ENCODE measurements at regions not wholly inside any gene's neighbourhood (a gene's known extent, or its start where the extent isn't known, plus 50 kb on each side); places are given as distances from the start of the nearest gene placed in this dataset.
A peak's percentile ranks its signal among the peaks of the same experiment; 100 is the strongest.

GRCh38 chr3:61311044-61311443 lies 59.8 kb upstream of the FHIT start:
- no peak for DNase-seq

GRCh38 chr3:61315871-61316270 lies 64.6 kb upstream of the FHIT start:
- no peak for DNase-seq

- no peak for DNase-seq
These were observed 71.8 kb upstream of the FHIT start for GRCh38 chr3:61323094-61323493.

- no peak for DNase-seq
These were observed 80.8 kb upstream of the FHIT start for GRCh38 chr3:61331929-61332552.

GRCh38 chr3:61333192-61333961 lies 82.1 kb upstream of the FHIT start:
- DNase-seq, result no peak

GRCh38 chr3:61334783-61335182 lies 83.5 kb upstream of the FHIT start:
- DNase-seq, result no peak

- DNase-seq, result no peak
These were observed 89.7 kb upstream of the FHIT start for GRCh38 chr3:61340931-61341461.

- DNase-seq, result no peak
These were observed 92.3 kb upstream of the FHIT start for GRCh38 chr3:61343543-61343942.

- no peak for DNase-seq
These were observed 93.8 kb upstream of the FHIT start for GRCh38 chr3:61345020-61345419.

GRCh38 chr3:61347981-61348380 lies 96.7 kb upstream of the FHIT start:
- DNase-seq, result no peak

GRCh38 chr3:61349717-61350116 lies 98.5 kb upstream of the FHIT start:
- DNase-seq, result no peak

GRCh38 chr3:61350782-61351309 lies 99.6 kb upstream of the FHIT start:
- no peak for DNase-seq

GRCh38 chr3:61352306-61352705 lies 101.1 kb upstream of the FHIT start:
- DNase-seq, result no peak

GRCh38 chr3:61353382-61353781 lies 102.1 kb upstream of the FHIT start:
- DNase-seq, result no peak

GRCh38 chr3:61354604-61355003 lies 103.4 kb upstream of the FHIT start:
- no peak for DNase-seq

- no peak for DNase-seq
These were observed 105.4 kb upstream of the FHIT start for GRCh38 chr3:61356685-61357084.

GRCh38 chr3:61357902-61358301 lies 106.7 kb upstream of the FHIT start:
- DNase-seq, result no peak

GRCh38 chr3:61358364-61358763 lies 107.1 kb upstream of the FHIT start:
- no peak for DNase-seq

GRCh38 chr3:61360297-61360965 lies 109.2 kb upstream of the FHIT start:
- DNase-seq, result no peak

- no peak for DNase-seq
These were observed 118.4 kb upstream of the FHIT start for GRCh38 chr3:61369678-61370077.

- peak; percentile 14 for DNase-seq
These were observed 119.9 kb upstream of the FHIT start for GRCh38 chr3:61371123-61371522.

GRCh38 chr3:61372723-61373122 lies 121.5 kb upstream of the FHIT start:
- no peak for DNase-seq

- no peak for DNase-seq
These were observed 127.1 kb upstream of the FHIT start for GRCh38 chr3:61378311-61378710.

All from stimulated activated CD4-positive, alpha-beta T cell treated with anti-CD3 and anti-CD28 coated beads, Interleukin-1b, Interleukin-23, amount 100 ng/mL, for 48 hours (primary cell).